ENCODE measurements at regions not wholly inside any gene's neighbourhood (a gene's known extent, or its start where the extent isn't known, plus 50 kb on each side); places are given as distances from the start of the nearest gene placed in this dataset.

DNA sequence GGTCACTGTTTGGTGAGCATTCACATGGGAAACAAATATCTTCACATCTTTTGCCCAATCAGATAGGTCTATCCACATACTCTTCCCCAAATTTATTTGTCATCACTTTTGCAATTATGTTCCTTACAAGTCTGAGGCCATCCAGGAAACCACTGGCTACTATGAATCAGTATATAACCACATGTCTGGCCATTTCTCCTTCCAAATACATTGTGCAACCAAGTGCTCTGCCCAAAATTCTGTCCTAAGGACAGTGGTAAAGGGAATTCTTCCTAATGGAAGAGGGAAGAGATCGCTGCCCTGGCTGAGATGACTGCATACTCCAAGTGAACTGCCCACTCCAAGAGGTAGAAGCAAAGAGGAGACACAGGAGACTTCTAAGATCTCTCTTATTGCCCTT, 148.9 kb upstream of the MAX start:
- Mint-ChIP-seq H3K27ac (no peak overlapping the region), H3K4me1 (ENCODE audit: low read depth) (peaks cover 16% of the 10 kb centered on the region), H3K9me3 (ENCODE audit: low read depth) (no peaks in the 10 kb centered on the region), H3K4me3 (ENCODE audit: low read depth) (no peak overlapping the region), H3K36me3 (ENCODE audit: insufficient read depth) (no peaks in the 10 kb centered on the region), H3K27me3 (no peaks in the 10 kb centered on the region)
- no peak for DNase-seq (ENCODE audit: low spot score, unreplicated experiment)
- TF ChIP-seq, protein P1, sequence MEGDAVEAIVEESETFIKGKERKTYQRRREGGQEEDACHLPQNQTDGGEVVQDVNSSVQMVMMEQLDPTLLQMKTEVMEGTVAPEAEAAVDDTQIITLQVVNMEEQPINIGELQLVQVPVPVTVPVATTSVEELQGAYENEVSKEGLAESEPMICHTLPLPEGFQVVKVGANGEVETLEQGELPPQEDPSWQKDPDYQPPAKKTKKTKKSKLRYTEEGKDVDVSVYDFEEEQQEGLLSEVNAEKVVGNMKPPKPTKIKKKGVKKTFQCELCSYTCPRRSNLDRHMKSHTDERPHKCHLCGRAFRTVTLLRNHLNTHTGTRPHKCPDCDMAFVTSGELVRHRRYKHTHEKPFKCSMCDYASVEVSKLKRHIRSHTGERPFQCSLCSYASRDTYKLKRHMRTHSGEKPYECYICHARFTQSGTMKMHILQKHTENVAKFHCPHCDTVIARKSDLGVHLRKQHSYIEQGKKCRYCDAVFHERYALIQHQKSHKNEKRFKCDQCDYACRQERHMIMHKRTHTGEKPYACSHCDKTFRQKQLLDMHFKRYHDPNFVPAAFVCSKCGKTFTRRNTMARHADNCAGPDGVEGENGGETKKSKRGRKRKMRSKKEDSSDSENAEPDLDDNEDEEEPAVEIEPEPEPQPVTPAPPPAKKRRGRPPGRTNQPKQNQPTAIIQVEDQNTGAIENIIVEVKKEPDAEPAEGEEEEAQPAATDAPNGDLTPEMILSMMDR (IDR thresholded peaks at IDR 0.05; ENCODE audit: unreplicated experiment), result no peak

DNA sequence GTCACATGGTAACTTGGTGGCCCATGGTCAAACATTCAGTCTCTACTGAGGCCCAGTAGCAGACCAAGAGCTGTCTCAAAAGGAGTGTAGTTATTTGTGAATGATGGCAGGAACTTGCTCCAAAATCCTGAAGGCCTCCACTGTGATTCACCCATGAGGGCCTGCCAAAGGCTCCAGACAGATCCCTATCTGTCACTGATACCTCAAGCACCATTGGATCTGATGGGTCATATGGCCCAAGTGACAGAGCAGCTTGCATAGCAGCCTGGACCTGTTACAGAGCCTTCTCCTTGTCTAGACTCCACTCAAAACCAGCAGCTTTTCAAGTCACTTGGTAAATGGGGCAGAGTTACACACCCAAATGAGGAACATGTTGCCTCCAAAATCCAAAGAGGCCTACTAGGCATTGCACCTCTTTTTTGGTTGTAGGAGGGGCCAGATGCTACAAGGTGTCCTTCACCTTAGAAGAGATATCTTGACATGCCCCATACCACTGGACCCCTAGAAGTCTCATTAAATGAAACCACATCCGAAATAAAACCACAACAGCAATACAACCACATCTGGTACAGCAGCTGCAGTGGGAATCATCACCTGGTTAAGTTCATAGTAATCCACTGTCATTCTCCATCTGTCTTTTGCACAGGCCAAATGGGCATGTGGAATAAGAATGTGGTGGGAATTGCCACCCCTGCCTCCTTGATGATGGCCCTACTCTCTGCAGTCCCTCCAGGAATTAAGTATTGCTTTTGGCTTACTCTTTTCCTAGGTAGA, 150.4 kb upstream of the MAX start:
- H3K36me3 Mint-ChIP-seq (ENCODE audit: insufficient read depth), result no peaks in the 10 kb centered on the region
- TF ChIP-seq, protein P1 (IDR thresholded peaks at IDR 0.05; ENCODE audit: unreplicated experiment), result no peak
- no peak overlapping the region for H3K4me3 Mint-ChIP-seq (ENCODE audit: low read depth)
- DNase-seq (ENCODE audit: low spot score, unreplicated experiment), result no peak
- no peaks in the 10 kb centered on the region for H3K9me3 Mint-ChIP-seq (ENCODE audit: low read depth)
- peaks cover 22% of the 10 kb centered on the region for H3K4me1 Mint-ChIP-seq (ENCODE audit: low read depth)
- H3K27ac Mint-ChIP-seq, result no peak overlapping the region
- H3K27me3 Mint-ChIP-seq, result no peaks in the 10 kb centered on the region

DNA sequence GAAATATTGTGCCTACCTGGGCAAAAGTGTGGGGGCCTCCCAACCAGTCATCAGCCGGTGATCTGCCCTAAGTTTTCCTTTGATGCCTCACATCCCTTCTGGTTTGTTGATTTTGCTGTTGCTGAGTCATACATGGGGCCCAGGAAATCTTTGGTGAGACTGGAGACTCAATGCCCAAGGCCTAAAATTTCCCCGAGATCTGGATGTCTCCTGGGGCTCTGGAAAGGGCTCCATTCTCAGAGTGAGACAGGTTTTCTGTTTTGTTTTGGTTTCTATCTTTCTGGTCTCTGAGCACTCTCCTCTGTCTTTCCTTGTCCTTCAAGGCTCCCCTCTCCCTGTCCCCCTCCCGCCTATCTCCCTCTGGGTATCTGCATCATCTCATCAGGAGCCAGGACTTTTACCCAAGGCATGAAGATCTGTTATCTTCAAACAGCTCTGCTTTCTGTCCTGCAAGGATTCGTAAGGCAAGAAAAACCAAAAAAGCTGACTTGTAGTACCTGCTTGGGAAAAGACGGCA, 152.8 kb upstream of the MAX start:
- no peak for DNase-seq (ENCODE audit: low spot score, unreplicated experiment)
- peaks cover 4% of the 10 kb centered on the region for H3K9me3 Mint-ChIP-seq (ENCODE audit: low read depth)
- peak overlapping the region; percentile 25 for H3K4me3 Mint-ChIP-seq (ENCODE audit: low read depth)
- H3K27ac Mint-ChIP-seq, result peak overlapping the region; percentile 9
- H3K27me3 Mint-ChIP-seq, result no peaks in the 10 kb centered on the region
- TF ChIP-seq, protein P1 (IDR thresholded peaks at IDR 0.05; ENCODE audit: unreplicated experiment), result no peak
- H3K36me3 Mint-ChIP-seq (ENCODE audit: insufficient read depth), result no peaks in the 10 kb centered on the region
- H3K4me1 Mint-ChIP-seq (ENCODE audit: low read depth), result peaks cover 23% of the 10 kb centered on the region

DNA sequence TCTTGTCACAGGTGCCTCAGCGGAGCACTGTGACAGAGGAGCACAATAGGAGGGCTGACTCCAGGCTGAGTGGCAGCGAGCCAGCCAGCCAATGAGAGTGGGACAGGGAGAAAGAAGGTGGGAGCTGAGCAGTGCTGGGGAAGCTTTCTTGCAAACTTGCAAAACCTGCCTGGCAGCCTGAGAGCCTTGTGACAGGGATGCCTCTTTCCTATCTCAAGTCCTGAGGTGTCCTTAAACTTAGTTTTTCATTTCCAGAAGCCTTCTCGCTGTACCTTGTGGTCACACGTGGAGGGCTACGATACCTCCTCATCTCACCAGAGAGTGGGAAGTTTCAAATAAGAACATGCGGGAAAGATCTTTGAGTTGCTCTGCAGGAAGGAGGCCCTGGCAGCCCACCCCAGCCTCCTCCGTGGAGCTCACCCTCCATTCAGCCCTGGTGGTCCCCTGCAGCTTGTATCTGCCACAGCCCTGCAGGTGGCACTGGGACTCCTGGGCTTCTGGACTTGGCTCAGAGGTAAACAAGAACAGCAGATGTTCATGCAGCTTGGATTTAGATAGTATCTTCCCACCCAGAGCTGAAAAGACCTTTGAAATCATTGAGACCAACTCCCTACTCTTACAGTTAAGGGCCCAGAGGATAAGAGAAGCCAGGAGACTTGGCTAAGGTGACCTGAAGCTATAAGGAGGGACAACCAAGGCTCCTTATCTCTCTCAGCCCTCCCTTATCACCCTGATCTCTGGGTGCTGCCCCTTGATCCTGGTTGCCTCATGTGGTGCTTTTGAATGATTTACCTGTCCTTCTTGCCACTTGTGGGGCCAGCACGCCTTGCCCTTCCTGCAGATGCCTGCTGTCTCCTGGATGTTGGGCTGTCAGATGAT, 153.5 kb upstream of the MAX start:
- peaks cover 4% of the 10 kb centered on the region for H3K9me3 Mint-ChIP-seq (ENCODE audit: low read depth)
- H3K4me1 Mint-ChIP-seq (ENCODE audit: low read depth), result peaks cover 23% of the 10 kb centered on the region
- H3K27ac Mint-ChIP-seq, result peak overlapping the region; percentile 21
- TF ChIP-seq, protein P1 (IDR thresholded peaks at IDR 0.05; ENCODE audit: unreplicated experiment), result peak; percentile 17
- H3K4me3 Mint-ChIP-seq (ENCODE audit: low read depth), result peak overlapping the region; percentile 25
- no peaks in the 10 kb centered on the region for H3K27me3 Mint-ChIP-seq
- no peaks in the 10 kb centered on the region for H3K36me3 Mint-ChIP-seq (ENCODE audit: insufficient read depth)
- peak; percentile 32 for DNase-seq (ENCODE audit: low spot score, unreplicated experiment)

DNA sequence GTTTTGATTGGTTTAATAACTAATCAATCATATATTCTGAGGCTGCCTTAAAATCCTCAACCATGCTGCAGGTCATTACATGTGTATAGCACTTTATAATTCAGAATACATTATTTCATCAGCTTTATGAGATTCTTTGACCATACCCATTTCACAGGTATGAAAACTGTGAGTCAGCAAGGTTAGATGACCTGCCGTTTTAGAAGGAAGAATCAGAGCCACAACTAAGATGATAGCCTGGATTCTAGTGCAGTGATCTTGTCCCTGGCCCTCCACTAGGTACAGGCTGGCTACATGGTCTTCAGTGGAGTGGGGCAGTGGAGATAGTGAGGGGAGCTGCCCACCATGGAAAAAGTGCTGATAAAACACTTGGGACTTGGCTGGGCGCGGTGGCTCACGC, 154.4 kb upstream of the MAX start:
- Mint-ChIP-seq H3K27ac (no peak overlapping the region), H3K36me3 (ENCODE audit: insufficient read depth) (no peaks in the 10 kb centered on the region), H3K9me3 (ENCODE audit: low read depth) (peaks cover 4% of the 10 kb centered on the region), H3K4me1 (ENCODE audit: low read depth) (peaks cover 23% of the 10 kb centered on the region), H3K27me3 (no peaks in the 10 kb centered on the region), H3K4me3 (ENCODE audit: low read depth) (no peak overlapping the region)
- no peak for DNase-seq (ENCODE audit: low spot score, unreplicated experiment)
- TF ChIP-seq, protein P1 (IDR thresholded peaks at IDR 0.05; ENCODE audit: unreplicated experiment), result no peak

All from progenitor cell of endocrine pancreas (in vitro differentiated cells).